ENCODE measurements at regions not wholly inside any gene's neighbourhood (a gene's known extent, or its start where the extent isn't known, plus 50 kb on each side); places are given as distances from the start of the nearest gene placed in this dataset.

DNA sequence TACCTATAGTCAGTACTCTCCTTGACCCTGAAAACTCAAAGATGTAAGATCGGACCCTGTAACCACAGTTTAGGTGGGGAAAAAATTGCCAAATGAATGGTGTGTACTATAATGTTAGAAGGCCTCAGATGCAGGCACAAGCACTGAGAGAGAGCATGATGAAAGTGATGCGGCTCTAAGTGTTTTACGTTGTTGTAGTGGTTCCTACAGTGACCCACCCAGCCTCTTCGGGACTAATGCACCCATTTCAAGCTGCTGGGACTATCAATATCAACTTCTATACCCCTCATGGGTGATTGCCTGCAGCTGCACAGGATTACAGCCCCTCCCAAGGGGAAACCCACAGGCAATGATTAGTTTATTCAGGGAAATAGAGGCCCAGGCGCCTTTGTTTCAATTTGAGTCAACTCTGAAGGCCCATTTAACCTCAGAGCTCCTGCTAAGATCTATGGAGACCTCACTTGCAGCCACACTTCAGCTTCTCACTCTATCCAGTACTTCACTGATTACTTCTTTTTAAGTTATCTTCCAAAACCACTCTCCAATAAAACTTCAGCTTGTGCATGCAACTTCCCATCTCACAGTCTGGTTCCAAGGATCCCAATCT lies 340.7 kb downstream of the NR2F1-AS1 start:
- H2BK12ac ChIP-seq (ENCODE audit: low read length): no peak overlapping the region
- H2BK5ac ChIP-seq (ENCODE audit: low read length): no peak overlapping the region
- DNase-seq (ENCODE audit: low spot score): no peak
- no peaks in the 10 kb centered on the region for H3K36me3 ChIP-seq (replicated peaks in 1 of 2; ENCODE audit: control insufficient read depth in 2 of 2, insufficient read depth in 2 of 2, low read length in 2 of 2)
- H3K14ac ChIP-seq (ENCODE audit: low read length): no peak overlapping the region
- no peak overlapping the region for H2BK15ac ChIP-seq (ENCODE audit: low read length)
- no peak overlapping the region for H2AK5ac ChIP-seq (ENCODE audit: low read depth, low read length)
- H3K4me1 ChIP-seq (ENCODE audit: control insufficient read depth in 2 of 2, insufficient read depth in 1 of 2, low read depth in 1 of 2, low read length in 2 of 2): peaks cover 0 to 1% of the 10 kb centered on the region in 2 donors
- H2BK120ac ChIP-seq (ENCODE audit: low read depth, low read length): no peak overlapping the region
- H2AFZ ChIP-seq (ENCODE audit: low read length): no peak overlapping the region
- H3K27me3 ChIP-seq (ENCODE audit: control insufficient read depth in 3 of 3, insufficient read depth in 3 of 3, low read depth in 1 of 3, low read length in 3 of 3): no peaks in the 10 kb centered on the region
- no peak overlapping the region for H3K9ac ChIP-seq (ENCODE audit: low read depth, low read length, poor library complexity)
- H3K4me3 ChIP-seq (ENCODE audit: low read length in 2 of 2): no peak overlapping the region
- H3K79me1 ChIP-seq (ENCODE audit: low read depth, low read length): no peaks in the 10 kb centered on the region
- no peak overlapping the region for H3K27ac ChIP-seq (replicated peaks; ENCODE audit: low read length)
- no peak overlapping the region for H3K4me2 ChIP-seq (ENCODE audit: insufficient read depth, low read length, poor library complexity, severe bottlenecking)
- no peak overlapping the region for H3K23ac ChIP-seq (ENCODE audit: low read depth, low read length, poor library complexity)
- H4K91ac ChIP-seq (ENCODE audit: low read depth, low read length, poor library complexity): no peak overlapping the region
- no CpG with 5 or more reads among the region's 5 CpGs for WGBS, 2 donors (ENCODE audit: extremely low coverage in 2 of 2, insufficient read length in 2 of 2, insufficient replicate concordance in 1 of 2)
- no peak overlapping the region for H3K18ac ChIP-seq (ENCODE audit: low read length)
- no peak overlapping the region for H4K8ac ChIP-seq (ENCODE audit: low read depth, low read length)
- H3K9me3 ChIP-seq (replicated peaks in 1 of 2; ENCODE audit: control insufficient read depth in 2 of 2, insufficient read depth in 1 of 2, low read depth in 1 of 2, low read length in 2 of 2): no peaks in the 10 kb centered on the region
- H3K4ac ChIP-seq (ENCODE audit: low read length): no peak overlapping the region

DNA sequence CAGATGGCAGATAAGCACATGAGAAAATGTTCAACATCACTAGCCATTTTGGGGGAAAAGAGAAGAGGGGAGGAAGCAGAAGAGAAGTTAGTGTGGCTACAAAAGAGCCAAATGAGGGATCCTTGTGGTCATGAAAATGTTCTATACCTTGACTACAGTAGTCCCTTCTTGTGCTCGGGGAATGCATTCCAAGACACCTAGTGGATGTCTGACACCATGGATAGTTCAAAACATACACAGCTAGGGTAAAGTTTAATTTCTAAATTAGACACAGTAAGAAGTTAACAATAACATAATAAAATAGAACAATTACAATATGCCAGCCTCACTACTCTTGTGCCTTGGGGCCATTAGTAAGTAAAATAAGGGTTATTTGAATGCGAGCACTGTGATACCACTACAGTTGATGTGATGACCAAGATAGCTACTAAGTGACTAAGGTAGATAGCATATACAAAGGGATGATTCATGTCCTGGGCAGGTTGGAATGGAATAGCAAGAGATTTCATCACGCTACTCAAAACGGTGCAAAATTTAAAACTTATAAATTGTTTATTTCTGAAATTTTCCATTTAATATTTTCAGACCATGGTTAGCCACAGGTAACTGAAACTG lies 344.1 kb downstream of the NR2F1-AS1 start:
- Histone ChIP-seq H3K4me1 (ENCODE audit: control insufficient read depth in 2 of 2, insufficient read depth in 1 of 2, low read depth in 1 of 2, low read length in 2 of 2) (no peaks in the 10 kb centered on the region), H2BK120ac (ENCODE audit: low read depth, low read length) (no peak overlapping the region), H3K27me3 (ENCODE audit: control insufficient read depth in 3 of 3, insufficient read depth in 3 of 3, low read depth in 1 of 3, low read length in 3 of 3) (no peaks in the 10 kb centered on the region), H3K14ac (ENCODE audit: low read length) (no peak overlapping the region), H3K23ac (ENCODE audit: low read depth, low read length, poor library complexity) (no peak overlapping the region), H3K79me1 (ENCODE audit: low read depth, low read length) (no peaks in the 10 kb centered on the region), H3K9me3 (replicated peaks in 1 of 2; ENCODE audit: control insufficient read depth in 2 of 2, insufficient read depth in 1 of 2, low read depth in 1 of 2, low read length in 2 of 2) (no peaks in the 10 kb centered on the region), H3K4me3 (ENCODE audit: low read length in 2 of 2) (no peak overlapping the region), H4K91ac (ENCODE audit: low read depth, low read length, poor library complexity) (no peak overlapping the region), H2BK12ac (ENCODE audit: low read length) (no peak overlapping the region), H3K4ac (ENCODE audit: low read length) (no peak overlapping the region), H3K27ac (replicated peaks; ENCODE audit: low read length) (no peak overlapping the region), H2AK5ac (ENCODE audit: low read depth, low read length) (no peak overlapping the region), H2AFZ (ENCODE audit: low read length) (no peak overlapping the region), H3K9ac (ENCODE audit: low read depth, low read length, poor library complexity) (no peak overlapping the region), H3K18ac (ENCODE audit: low read length) (no peak overlapping the region), H3K4me2 (ENCODE audit: insufficient read depth, low read length, poor library complexity, severe bottlenecking) (no peak overlapping the region), H3K36me3 (replicated peaks in 1 of 2; ENCODE audit: control insufficient read depth in 2 of 2, insufficient read depth in 2 of 2, low read length in 2 of 2) (no peaks in the 10 kb centered on the region), H4K8ac (ENCODE audit: low read depth, low read length) (no peak overlapping the region), H2BK15ac (ENCODE audit: low read length) (no peak overlapping the region), H2BK5ac (ENCODE audit: low read length) (no peak overlapping the region)
- WGBS, 2 donors (ENCODE audit: extremely low coverage in 2 of 2, insufficient read length in 2 of 2, insufficient replicate concordance in 1 of 2): no CpG with 5 or more reads among the region's 4 CpGs
- no peak for DNase-seq (ENCODE audit: low spot score)

DNA sequence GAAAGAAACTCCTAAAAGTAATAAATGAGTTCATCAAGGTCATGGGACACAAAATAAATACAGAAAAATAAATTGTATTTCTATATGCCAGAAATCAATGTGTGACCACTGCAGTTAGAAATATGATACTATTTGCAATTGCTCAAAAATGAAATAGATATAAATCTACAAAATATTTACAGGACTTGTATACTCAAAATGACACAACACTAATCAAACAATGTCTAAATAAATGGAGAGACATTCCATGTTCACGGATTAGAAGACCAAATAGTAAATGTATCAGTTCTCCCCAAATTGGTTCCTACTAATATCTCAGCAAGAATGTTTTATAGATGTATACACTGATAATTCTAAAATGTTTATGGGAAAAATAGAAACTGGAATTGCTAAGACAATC lies 345.3 kb downstream of the NR2F1-AS1 start:
- H3K9ac ChIP-seq (ENCODE audit: low read depth, low read length, poor library complexity): no peak overlapping the region
- no peaks in the 10 kb centered on the region for H3K4me1 ChIP-seq (ENCODE audit: control insufficient read depth in 2 of 2, insufficient read depth in 1 of 2, low read depth in 1 of 2, low read length in 2 of 2)
- H2BK120ac ChIP-seq (ENCODE audit: low read depth, low read length): no peak overlapping the region
- H3K27ac ChIP-seq (replicated peaks; ENCODE audit: low read length): no peak overlapping the region
- no peak overlapping the region for H4K8ac ChIP-seq (ENCODE audit: low read depth, low read length)
- DNase-seq (ENCODE audit: low spot score): no peak
- H3K27me3 ChIP-seq (ENCODE audit: control insufficient read depth in 3 of 3, insufficient read depth in 3 of 3, low read depth in 1 of 3, low read length in 3 of 3): no peaks in the 10 kb centered on the region
- H3K23ac ChIP-seq (ENCODE audit: low read depth, low read length, poor library complexity): no peak overlapping the region
- no peaks in the 10 kb centered on the region for H3K79me1 ChIP-seq (ENCODE audit: low read depth, low read length)
- no peak overlapping the region for H3K14ac ChIP-seq (ENCODE audit: low read length)
- H2AFZ ChIP-seq (ENCODE audit: low read length): no peak overlapping the region
- no peak overlapping the region for H2BK15ac ChIP-seq (ENCODE audit: low read length)
- H3K4me2 ChIP-seq (ENCODE audit: insufficient read depth, low read length, poor library complexity, severe bottlenecking): no peak overlapping the region
- no peak overlapping the region for H4K91ac ChIP-seq (ENCODE audit: low read depth, low read length, poor library complexity)
- WGBS, 2 donors (ENCODE audit: extremely low coverage in 2 of 2, insufficient read length in 2 of 2, insufficient replicate concordance in 1 of 2): no CpG with 5 or more reads among the region's 1 CpG
- no peaks in the 10 kb centered on the region for H3K9me3 ChIP-seq (replicated peaks in 1 of 2; ENCODE audit: control insufficient read depth in 2 of 2, insufficient read depth in 1 of 2, low read depth in 1 of 2, low read length in 2 of 2)
- H3K18ac ChIP-seq (ENCODE audit: low read length): no peak overlapping the region
- H2BK12ac ChIP-seq (ENCODE audit: low read length): no peak overlapping the region
- H3K4me3 ChIP-seq (ENCODE audit: low read length in 2 of 2): no peak overlapping the region
- no peaks in the 10 kb centered on the region for H3K36me3 ChIP-seq (replicated peaks in 1 of 2; ENCODE audit: control insufficient read depth in 2 of 2, insufficient read depth in 2 of 2, low read length in 2 of 2)
- H2AK5ac ChIP-seq (ENCODE audit: low read depth, low read length): no peak overlapping the region
- no peak overlapping the region for H3K4ac ChIP-seq (ENCODE audit: low read length)
- no peak overlapping the region for H2BK5ac ChIP-seq (ENCODE audit: low read length)

DNA sequence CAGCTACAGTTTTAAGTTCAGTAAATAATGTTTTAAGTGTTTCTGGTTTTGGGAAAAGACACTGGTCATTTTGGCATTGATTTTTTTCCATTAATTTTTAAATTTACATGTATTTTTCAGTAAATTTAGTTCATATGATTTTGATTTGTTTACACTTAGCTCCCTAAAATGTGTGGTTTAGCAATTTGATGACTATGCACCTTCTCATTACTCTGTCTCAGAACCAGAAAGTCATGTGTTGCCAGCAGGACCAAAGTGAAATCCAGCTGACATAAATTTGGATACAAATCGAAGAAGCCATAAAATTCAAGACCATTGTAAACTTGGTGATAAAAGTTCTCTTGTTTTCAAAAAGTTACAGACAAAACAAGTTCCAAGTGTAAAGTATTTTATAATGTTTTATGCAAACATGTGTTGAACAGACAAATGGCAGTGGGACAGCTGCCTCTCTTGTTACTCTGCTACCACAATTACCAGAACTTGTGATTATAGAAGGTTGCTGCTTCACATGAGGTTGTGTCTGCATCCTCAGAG lies 354.8 kb downstream of the NR2F1-AS1 start:
- Histone ChIP-seq H3K9me3 (replicated peaks in 1 of 2; ENCODE audit: control insufficient read depth in 2 of 2, insufficient read depth in 1 of 2, low read depth in 1 of 2, low read length in 2 of 2) (no peaks in the 10 kb centered on the region), H3K18ac (ENCODE audit: low read length) (no peak overlapping the region), H3K4me3 (ENCODE audit: low read length in 2 of 2) (no peak overlapping the region), H2BK120ac (ENCODE audit: low read depth, low read length) (no peak overlapping the region), H2AK5ac (ENCODE audit: low read depth, low read length) (no peak overlapping the region), H2AFZ (ENCODE audit: low read length) (no peak overlapping the region), H3K23ac (ENCODE audit: low read depth, low read length, poor library complexity) (no peak overlapping the region), H3K79me1 (ENCODE audit: low read depth, low read length) (no peaks in the 10 kb centered on the region), H2BK15ac (ENCODE audit: low read length) (no peak overlapping the region), H3K36me3 (replicated peaks in 1 of 2; ENCODE audit: control insufficient read depth in 2 of 2, insufficient read depth in 2 of 2, low read length in 2 of 2) (no peaks in the 10 kb centered on the region), H3K4me2 (ENCODE audit: insufficient read depth, low read length, poor library complexity, severe bottlenecking) (no peak overlapping the region), H2BK5ac (ENCODE audit: low read length) (no peak overlapping the region), H3K9ac (ENCODE audit: low read depth, low read length, poor library complexity) (no peak overlapping the region), H4K91ac (ENCODE audit: low read depth, low read length, poor library complexity) (no peak overlapping the region), H3K4me1 (ENCODE audit: control insufficient read depth in 2 of 2, insufficient read depth in 1 of 2, low read depth in 1 of 2, low read length in 2 of 2) (no peaks in the 10 kb centered on the region), H3K27me3 (ENCODE audit: control insufficient read depth in 3 of 3, insufficient read depth in 3 of 3, low read depth in 1 of 3, low read length in 3 of 3) (no peaks in the 10 kb centered on the region), H3K4ac (ENCODE audit: low read length) (no peak overlapping the region), H3K14ac (ENCODE audit: low read length) (no peak overlapping the region), H2BK12ac (ENCODE audit: low read length) (no peak overlapping the region), H4K8ac (ENCODE audit: low read depth, low read length) (no peak overlapping the region), H3K27ac (replicated peaks; ENCODE audit: low read length) (no peak overlapping the region)
- DNase-seq (ENCODE audit: low spot score): no peak
- WGBS, 2 donors (ENCODE audit: extremely low coverage in 2 of 2, insufficient read length in 2 of 2, insufficient replicate concordance in 1 of 2): no CpG with 5 or more reads among the region's 1 CpG

All from neuronal stem cell (in vitro differentiated cells).